ENCODE measurements at regions not wholly inside any gene's neighbourhood (a gene's known extent, or its start where the extent isn't known, plus 50 kb on each side); places are given as distances from the start of the nearest gene placed in this dataset.

DNA sequence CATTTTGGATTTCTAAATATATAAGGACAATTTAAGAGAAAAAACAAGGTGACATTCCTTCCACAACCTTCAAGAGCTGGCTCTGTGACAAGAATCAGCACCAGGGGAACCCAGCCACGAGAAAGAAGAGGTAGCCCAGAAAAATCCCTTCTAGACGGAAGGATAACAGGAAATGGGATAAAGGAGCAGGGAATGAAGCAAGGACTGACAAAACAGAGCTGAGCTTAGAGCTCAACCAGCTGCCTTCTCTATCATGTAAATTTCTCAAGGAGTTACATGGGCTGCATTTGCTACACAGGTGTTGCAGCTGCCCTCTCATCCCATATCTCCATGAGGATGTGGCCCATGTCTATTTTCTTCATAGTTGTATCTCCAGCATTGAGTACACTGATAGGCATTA, 154.2 kb upstream of the PRDX4 start:
- peaks cover 37% of the 10 kb centered on the region for H3K4me1 ChIP-seq (ENCODE audit: insufficient read depth)
- H3K27me3 ChIP-seq (ENCODE audit: insufficient read depth): no peaks in the 10 kb centered on the region
- H3K4me3 Mint-ChIP-seq: peak overlapping the region; percentile 34
- H3K4me1 Mint-ChIP-seq: peaks cover 48% of the 10 kb centered on the region
- ATAC-seq (peak; percentile 85), DNase-seq (ENCODE audit: low spot score) (peak; percentile 70)
- H3K36me3 ChIP-seq (ENCODE audit: insufficient read depth): no peaks in the 10 kb centered on the region
- no peak overlapping the region for H2AFZ ChIP-seq
- H3K9me3 Mint-ChIP-seq: peaks cover 7% of the 10 kb centered on the region; the same call in 2 of the 3 replicates
- peaks cover 4% of the 10 kb centered on the region for H3K27me3 Mint-ChIP-seq (ENCODE audit: insufficient read depth, low read depth, poor library complexity)
- peaks cover 9% of the 10 kb centered on the region; the same call in 2 of the 3 replicates for H3K36me3 Mint-ChIP-seq (ENCODE audit: low read depth)
- peak overlapping the region; percentile 89 for H3K27ac ChIP-seq (ENCODE audit: low read depth)
- TF ChIP-seq JUNB (IDR thresholded peaks at IDR 0.05; ENCODE audit: unreplicated experiment): no peak
- TF ChIP-seq NANOG (IDR thresholded peaks at IDR 0.05; ENCODE audit: borderline replicate concordance): no peak
- no peak for TF ChIP-seq POLR2AphosphoS5 (IDR thresholded peaks at IDR 0.05; ENCODE audit: low read depth)
- TF ChIP-seq ZNF114 (CRISPR knock-in tag; IDR thresholded peaks at IDR 0.05): no peak
- no peak for TF ChIP-seq STAT1 (IDR thresholded peaks at IDR 0.05; ENCODE audit: unreplicated experiment)
- TF ChIP-seq, protein P1, sequence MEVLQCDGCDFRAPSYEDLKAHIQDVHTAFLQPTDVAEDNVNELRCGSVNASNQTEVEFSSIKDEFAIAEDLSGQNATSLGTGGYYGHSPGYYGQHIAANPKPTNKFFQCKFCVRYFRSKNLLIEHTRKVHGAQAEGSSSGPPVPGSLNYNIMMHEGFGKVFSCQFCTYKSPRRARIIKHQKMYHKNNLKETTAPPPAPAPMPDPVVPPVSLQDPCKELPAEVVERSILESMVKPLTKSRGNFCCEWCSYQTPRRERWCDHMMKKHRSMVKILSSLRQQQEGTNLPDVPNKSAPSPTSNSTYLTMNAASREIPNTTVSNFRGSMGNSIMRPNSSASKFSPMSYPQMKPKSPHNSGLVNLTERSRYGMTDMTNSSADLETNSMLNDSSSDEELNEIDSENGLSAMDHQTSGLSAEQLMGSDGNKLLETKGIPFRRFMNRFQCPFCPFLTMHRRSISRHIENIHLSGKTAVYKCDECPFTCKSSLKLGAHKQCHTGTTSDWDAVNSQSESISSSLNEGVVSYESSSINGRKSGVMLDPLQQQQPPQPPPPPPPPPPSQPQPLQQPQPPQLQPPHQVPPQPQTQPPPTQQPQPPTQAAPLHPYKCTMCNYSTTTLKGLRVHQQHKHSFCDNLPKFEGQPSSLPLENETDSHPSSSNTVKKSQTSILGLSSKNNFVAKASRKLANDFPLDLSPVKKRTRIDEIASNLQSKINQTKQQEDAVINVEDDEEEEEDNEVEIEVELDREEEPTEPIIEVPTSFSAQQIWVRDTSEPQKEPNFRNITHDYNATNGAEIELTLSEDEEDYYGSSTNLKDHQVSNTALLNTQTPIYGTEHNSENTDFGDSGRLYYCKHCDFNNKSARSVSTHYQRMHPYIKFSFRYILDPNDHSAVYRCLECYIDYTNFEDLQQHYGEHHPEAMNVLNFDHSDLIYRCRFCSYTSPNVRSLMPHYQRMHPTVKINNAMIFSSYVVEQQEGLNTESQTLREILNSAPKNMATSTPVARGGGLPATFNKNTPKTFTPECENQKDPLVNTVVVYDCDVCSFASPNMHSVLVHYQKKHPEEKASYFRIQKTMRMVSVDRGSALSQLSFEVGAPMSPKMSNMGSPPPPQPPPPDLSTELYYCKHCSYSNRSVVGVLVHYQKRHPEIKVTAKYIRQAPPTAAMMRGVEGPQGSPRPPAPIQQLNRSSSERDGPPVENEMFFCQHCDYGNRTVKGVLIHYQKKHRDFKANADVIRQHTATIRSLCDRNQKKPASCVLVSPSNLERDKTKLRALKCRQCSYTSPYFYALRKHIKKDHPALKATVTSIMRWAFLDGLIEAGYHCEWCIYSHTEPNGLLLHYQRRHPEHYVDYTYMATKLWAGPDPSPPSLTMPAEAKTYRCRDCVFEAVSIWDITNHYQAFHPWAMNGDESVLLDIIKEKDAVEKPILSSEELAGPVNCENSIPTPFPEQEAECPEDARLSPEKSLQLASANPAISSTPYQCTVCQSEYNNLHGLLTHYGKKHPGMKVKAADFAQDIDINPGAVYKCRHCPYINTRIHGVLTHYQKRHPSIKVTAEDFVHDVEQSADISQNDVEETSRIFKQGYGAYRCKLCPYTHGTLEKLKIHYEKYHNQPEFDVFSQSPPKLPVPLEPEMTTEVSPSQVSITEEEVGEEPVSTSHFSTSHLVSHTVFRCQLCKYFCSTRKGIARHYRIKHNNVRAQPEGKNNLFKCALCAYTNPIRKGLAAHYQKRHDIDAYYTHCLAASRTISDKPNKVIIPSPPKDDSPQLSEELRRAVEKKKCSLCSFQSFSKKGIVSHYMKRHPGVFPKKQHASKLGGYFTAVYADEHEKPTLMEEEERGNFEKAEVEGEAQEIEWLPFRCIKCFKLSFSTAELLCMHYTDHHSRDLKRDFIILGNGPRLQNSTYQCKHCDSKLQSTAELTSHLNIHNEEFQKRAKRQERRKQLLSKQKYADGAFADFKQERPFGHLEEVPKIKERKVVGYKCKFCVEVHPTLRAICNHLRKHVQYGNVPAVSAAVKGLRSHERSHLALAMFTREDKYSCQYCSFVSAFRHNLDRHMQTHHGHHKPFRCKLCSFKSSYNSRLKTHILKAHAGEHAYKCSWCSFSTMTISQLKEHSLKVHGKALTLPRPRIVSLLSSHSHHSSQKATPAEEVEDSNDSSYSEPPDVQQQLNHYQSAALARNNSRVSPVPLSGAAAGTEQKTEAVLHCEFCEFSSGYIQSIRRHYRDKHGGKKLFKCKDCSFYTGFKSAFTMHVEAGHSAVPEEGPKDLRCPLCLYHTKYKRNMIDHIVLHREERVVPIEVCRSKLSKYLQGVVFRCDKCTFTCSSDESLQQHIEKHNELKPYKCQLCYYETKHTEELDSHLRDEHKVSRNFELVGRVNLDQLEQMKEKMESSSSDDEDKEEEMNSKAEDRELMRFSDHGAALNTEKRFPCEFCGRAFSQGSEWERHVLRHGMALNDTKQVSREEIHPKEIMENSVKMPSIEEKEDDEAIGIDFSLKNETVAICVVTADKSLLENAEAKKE (CRISPR knock-in tag; IDR thresholded peaks at IDR 0.05): no peak
- TF ChIP-seq, protein P2, sequence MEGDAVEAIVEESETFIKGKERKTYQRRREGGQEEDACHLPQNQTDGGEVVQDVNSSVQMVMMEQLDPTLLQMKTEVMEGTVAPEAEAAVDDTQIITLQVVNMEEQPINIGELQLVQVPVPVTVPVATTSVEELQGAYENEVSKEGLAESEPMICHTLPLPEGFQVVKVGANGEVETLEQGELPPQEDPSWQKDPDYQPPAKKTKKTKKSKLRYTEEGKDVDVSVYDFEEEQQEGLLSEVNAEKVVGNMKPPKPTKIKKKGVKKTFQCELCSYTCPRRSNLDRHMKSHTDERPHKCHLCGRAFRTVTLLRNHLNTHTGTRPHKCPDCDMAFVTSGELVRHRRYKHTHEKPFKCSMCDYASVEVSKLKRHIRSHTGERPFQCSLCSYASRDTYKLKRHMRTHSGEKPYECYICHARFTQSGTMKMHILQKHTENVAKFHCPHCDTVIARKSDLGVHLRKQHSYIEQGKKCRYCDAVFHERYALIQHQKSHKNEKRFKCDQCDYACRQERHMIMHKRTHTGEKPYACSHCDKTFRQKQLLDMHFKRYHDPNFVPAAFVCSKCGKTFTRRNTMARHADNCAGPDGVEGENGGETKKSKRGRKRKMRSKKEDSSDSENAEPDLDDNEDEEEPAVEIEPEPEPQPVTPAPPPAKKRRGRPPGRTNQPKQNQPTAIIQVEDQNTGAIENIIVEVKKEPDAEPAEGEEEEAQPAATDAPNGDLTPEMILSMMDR (conservative IDR thresholded peaks at IDR 0.05; ENCODE audit: low read depth in 2 of 2): no peak
- no peak for TF ChIP-seq ZNF331 (CRISPR knock-in tag; IDR thresholded peaks at IDR 0.05; ENCODE audit: low read depth)
- TF ChIP-seq EZH2phosphoT487 (IDR thresholded peaks at IDR 0.05; ENCODE audit: unreplicated experiment): no peak
- TF ChIP-seq, protein P3, sequence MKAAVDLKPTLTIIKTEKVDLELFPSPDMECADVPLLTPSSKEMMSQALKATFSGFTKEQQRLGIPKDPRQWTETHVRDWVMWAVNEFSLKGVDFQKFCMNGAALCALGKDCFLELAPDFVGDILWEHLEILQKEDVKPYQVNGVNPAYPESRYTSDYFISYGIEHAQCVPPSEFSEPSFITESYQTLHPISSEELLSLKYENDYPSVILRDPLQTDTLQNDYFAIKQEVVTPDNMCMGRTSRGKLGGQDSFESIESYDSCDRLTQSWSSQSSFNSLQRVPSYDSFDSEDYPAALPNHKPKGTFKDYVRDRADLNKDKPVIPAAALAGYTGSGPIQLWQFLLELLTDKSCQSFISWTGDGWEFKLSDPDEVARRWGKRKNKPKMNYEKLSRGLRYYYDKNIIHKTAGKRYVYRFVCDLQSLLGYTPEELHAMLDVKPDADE (IDR thresholded peaks at IDR 0.05): no peak
- no peak for TF ChIP-seq CREB1 (CRISPR knock-in tag; IDR thresholded peaks at IDR 0.05; ENCODE audit: low read depth)
- TF ChIP-seq EZH2 (IDR thresholded peaks at IDR 0.05; ENCODE audit: low read depth, unreplicated experiment): no peak
- TF ChIP-seq, protein P4, sequence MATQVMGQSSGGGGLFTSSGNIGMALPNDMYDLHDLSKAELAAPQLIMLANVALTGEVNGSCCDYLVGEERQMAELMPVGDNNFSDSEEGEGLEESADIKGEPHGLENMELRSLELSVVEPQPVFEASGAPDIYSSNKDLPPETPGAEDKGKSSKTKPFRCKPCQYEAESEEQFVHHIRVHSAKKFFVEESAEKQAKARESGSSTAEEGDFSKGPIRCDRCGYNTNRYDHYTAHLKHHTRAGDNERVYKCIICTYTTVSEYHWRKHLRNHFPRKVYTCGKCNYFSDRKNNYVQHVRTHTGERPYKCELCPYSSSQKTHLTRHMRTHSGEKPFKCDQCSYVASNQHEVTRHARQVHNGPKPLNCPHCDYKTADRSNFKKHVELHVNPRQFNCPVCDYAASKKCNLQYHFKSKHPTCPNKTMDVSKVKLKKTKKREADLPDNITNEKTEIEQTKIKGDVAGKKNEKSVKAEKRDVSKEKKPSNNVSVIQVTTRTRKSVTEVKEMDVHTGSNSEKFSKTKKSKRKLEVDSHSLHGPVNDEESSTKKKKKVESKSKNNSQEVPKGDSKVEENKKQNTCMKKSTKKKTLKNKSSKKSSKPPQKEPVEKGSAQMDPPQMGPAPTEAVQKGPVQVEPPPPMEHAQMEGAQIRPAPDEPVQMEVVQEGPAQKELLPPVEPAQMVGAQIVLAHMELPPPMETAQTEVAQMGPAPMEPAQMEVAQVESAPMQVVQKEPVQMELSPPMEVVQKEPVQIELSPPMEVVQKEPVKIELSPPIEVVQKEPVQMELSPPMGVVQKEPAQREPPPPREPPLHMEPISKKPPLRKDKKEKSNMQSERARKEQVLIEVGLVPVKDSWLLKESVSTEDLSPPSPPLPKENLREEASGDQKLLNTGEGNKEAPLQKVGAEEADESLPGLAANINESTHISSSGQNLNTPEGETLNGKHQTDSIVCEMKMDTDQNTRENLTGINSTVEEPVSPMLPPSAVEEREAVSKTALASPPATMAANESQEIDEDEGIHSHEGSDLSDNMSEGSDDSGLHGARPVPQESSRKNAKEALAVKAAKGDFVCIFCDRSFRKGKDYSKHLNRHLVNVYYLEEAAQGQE (IDR thresholded peaks at IDR 0.05; ENCODE audit: unreplicated experiment): no peak
- no peaks in the 10 kb centered on the region for H4K20me1 ChIP-seq (replicated peaks; ENCODE audit: insufficient read depth)
- no peaks in the 10 kb centered on the region for H3F3A ChIP-seq (replicated peaks; ENCODE audit: low read depth)
- no peaks in the 10 kb centered on the region for H3K9me2 ChIP-seq (ENCODE audit: insufficient read depth)
- H3K27ac Mint-ChIP-seq: peak overlapping the region; percentile 97
- H3K4me3 ChIP-seq: 0 out of 2 replicates have a peak overlapping the region, but pooled peaks have one; percentile 22
- H3K4me2 ChIP-seq: peak overlapping the region; percentile 68
- no peaks in the 10 kb centered on the region for H3K79me2 ChIP-seq (replicated peaks; ENCODE audit: insufficient read depth)
